ENCODE measurements at regions not wholly inside any gene's neighbourhood (a gene's known extent, or its start where the extent isn't known, plus 50 kb on each side); places are given as distances from the start of the nearest gene placed in this dataset.

DNA sequence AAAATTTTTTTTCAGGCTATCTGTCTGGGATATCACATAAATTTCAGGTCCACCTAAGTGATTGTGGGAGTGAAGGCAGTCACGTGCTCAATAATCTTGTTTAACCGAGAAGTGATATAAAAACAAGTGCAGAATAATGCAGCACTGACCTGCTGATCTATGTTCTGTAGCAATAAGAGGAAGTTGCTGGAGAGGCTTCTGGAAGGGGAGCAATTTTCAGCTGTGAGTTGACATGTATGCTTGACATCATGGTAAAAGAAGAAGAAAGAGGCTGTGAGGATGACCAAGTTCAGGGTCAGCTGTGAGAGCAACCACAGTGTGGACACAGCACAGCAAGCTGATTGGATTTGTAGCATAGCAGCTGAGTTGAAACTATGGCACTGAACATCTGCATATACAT lies 172.0 kb upstream of the PELI2 start:
- Histone ChIP-seq H3K27me3 (ENCODE audit: control insufficient read depth in 2 of 2, insufficient read depth in 2 of 2, low read length in 2 of 2) (no peaks in the 10 kb centered on the region), H3K27ac (ENCODE audit: insufficient read depth, low read depth, low read length) (no peak overlapping the region), H3K9me1 (replicated peaks; ENCODE audit: control insufficient read depth, extremely low read depth, insufficient read depth, low read length) (no peaks in the 10 kb centered on the region), H3K79me2 (ENCODE audit: control insufficient read depth, insufficient read depth, low read length) (no peaks in the 10 kb centered on the region), H3K9ac (replicated peaks; ENCODE audit: extremely low read depth, insufficient read depth, low read length) (no peak overlapping the region), H3K4me3 (replicated peaks in 1 of 3; ENCODE audit: insufficient read depth in 1 of 3, low read depth in 1 of 3, low read length in 3 of 3) (no peak overlapping the region), H4K20me1 (replicated peaks; ENCODE audit: control insufficient read depth, extremely low read depth, insufficient read depth, low read length) (no peaks in the 10 kb centered on the region), H3K36me3 (ENCODE audit: control insufficient read depth in 2 of 2, extremely low read depth in 1 of 2, insufficient read depth in 2 of 2, low read length in 2 of 2) (no peaks in the 10 kb centered on the region), H3K4me1 (ENCODE audit: control insufficient read depth, extremely low read depth, insufficient read depth, low read length) (no peaks in the 10 kb centered on the region), H3K4me2 (ENCODE audit: insufficient read depth, low read length) (no peak overlapping the region), H3K9me3 (replicated peaks; ENCODE audit: control insufficient read depth, insufficient read depth, low read length) (no peaks in the 10 kb centered on the region), H2AFZ (ENCODE audit: low read depth, low read length) (no peak overlapping the region)
- POLR2A ChIA-PET, result no interaction called here
- intact Hi-C loops (cut with micrococcal nuclease) (no loop called here), dilution Hi-C loops (cut with MboI; ENCODE audit: extremely low pct_ligation_motif_present, low sequenced_read_pairs) (no loop called here)
- DNase-seq (ENCODE audit: low read depth, low spot score), result no peak
- BruUV-seq (replicated peaks), result no TSS peak
- FAIRE-seq, result no peak
- CTCF ChIA-PET, result interaction anchor here (1.0 kb wide), 1 partner anchor 214 kb away, joined by 4 read pairs; no protein-coding TSS in a partner anchor
- TF ChIP-seq GATA2 (IDR thresholded peaks at IDR 0.05; ENCODE audit: insufficient read depth, insufficient read length, low read depth, low read length) (no peak), POLR2A (IDR thresholded peaks at IDR 0.05; ENCODE audit: low read depth, low read length) (no peak), POLR2AphosphoS5 (IDR thresholded peaks at IDR 0.05; ENCODE audit: insufficient read depth, low read depth, low read length) (no peak), MYC (IDR thresholded peaks at IDR 0.05; ENCODE audit: low read depth, low read length) (no peak), EZH2 (IDR thresholded peaks at IDR 0.05; ENCODE audit: borderline replicate concordance, low read depth, low read length, severe bottlenecking) (no peak), JUN (IDR thresholded peaks at IDR 0.05; ENCODE audit: borderline replicate concordance, insufficient read depth, insufficient read length, low read depth) (no peak), FOS (IDR thresholded peaks at IDR 0.05; ENCODE audit: borderline replicate concordance, insufficient read depth, low read length) (no peak)
- TF ChIP-seq, protein P1, sequence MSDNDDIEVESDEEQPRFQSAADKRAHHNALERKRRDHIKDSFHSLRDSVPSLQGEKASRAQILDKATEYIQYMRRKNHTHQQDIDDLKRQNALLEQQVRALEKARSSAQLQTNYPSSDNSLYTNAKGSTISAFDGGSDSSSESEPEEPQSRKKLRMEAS (IDR thresholded peaks at IDR 0.05; ENCODE audit: insufficient read depth, insufficient read length), result no peak
- TF ChIP-seq, protein P2, sequence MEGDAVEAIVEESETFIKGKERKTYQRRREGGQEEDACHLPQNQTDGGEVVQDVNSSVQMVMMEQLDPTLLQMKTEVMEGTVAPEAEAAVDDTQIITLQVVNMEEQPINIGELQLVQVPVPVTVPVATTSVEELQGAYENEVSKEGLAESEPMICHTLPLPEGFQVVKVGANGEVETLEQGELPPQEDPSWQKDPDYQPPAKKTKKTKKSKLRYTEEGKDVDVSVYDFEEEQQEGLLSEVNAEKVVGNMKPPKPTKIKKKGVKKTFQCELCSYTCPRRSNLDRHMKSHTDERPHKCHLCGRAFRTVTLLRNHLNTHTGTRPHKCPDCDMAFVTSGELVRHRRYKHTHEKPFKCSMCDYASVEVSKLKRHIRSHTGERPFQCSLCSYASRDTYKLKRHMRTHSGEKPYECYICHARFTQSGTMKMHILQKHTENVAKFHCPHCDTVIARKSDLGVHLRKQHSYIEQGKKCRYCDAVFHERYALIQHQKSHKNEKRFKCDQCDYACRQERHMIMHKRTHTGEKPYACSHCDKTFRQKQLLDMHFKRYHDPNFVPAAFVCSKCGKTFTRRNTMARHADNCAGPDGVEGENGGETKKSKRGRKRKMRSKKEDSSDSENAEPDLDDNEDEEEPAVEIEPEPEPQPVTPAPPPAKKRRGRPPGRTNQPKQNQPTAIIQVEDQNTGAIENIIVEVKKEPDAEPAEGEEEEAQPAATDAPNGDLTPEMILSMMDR (IDR thresholded peaks at IDR 0.05; ENCODE audit: extremely low read depth in 1 of 2, insufficient read depth in 1 of 2, low read depth in 1 of 2, low read length in 2 of 2), result no peak
